Skeletal muscle tissue (tissue), 3 donors: ENCODE measurements at regions not wholly inside any gene's neighbourhood (a gene's known extent, or its start where the extent isn't known, plus 50 kb on each side); places are given as distances from the start of the nearest gene placed in this dataset.

Experiments
- H3K27ac ChIP-seq: one replicate; pipeline ENCODE4 v1.7.0; 2013; ENCODE audit warnings: mild to moderate bottlenecking, low read depth, low read length, inconsistent platforms
- H3K27me3 ChIP-seq, 3 donors: one replicate each; pipeline ENCODE4 v1.7.0; 2013; ENCODE audit warnings: low read length in 3 of 3; ENCODE audit not compliant: control insufficient read depth in 3 of 3, insufficient read depth in 3 of 3
- H3K36me3 ChIP-seq, 3 donors: one replicate each; pipeline ENCODE4 v1.7.0; 2013; ENCODE audit warnings: low read length in 3 of 3; ENCODE audit not compliant: control insufficient read depth in 3 of 3, insufficient read depth in 3 of 3
- H3K4me1 ChIP-seq, 3 donors: one replicate each; pipeline ENCODE4 v1.7.0; 2013; ENCODE audit warnings: low read length in 3 of 3, mild to moderate bottlenecking in 3 of 3; ENCODE audit not compliant: control insufficient read depth in 3 of 3, insufficient read depth in 3 of 3
- H3K4me3 ChIP-seq, 3 donors: one replicate each; pipeline ENCODE4 v1.7.0; 2013; ENCODE audit warnings: low read length in 3 of 3
- H3K9ac ChIP-seq, 3 donors: one replicate each; pipeline ENCODE4 v1.7.0; 2013; ENCODE audit warnings: low read length in 3 of 3, mild to moderate bottlenecking in 3 of 3, moderate library complexity in 2 of 3, low read depth in 1 of 3
- H3K9me3 ChIP-seq, 3 donors: one replicate each; pipeline ENCODE4 v1.7.0; 2013; ENCODE audit warnings: low read length in 3 of 3; ENCODE audit not compliant: control insufficient read depth in 3 of 3
- donor health status: Osteomylitis.

GRCh38 chr3:107441617-107442016 lies 64.4 kb downstream of the CCDC54 start:
- H3K9ac ChIP-seq = no peak overlapping the region
- no peak overlapping the region for H3K4me3 ChIP-seq
- H3K4me1 ChIP-seq = no peaks in the 10 kb centered on the region
- no peaks in the 10 kb centered on the region for H3K9me3 ChIP-seq
- H3K27ac ChIP-seq = no peak overlapping the region
- H3K36me3 ChIP-seq = no peaks in the 10 kb centered on the region
- no peaks in the 10 kb centered on the region for H3K27me3 ChIP-seq

- no peaks in the 10 kb centered on the region for H3K9me3 ChIP-seq
- H3K27me3 ChIP-seq = no peaks in the 10 kb centered on the region
- H3K4me1 ChIP-seq = no peaks in the 10 kb centered on the region
- H3K36me3 ChIP-seq = no peaks in the 10 kb centered on the region
- no peak overlapping the region for H3K9ac ChIP-seq
- no peak overlapping the region for H3K27ac ChIP-seq
- no peak overlapping the region for H3K4me3 ChIP-seq
Observed at GRCh38 chr3:107443461-107443860, 66.2 kb downstream of the CCDC54 start.

- no peaks in the 10 kb centered on the region for H3K27me3 ChIP-seq
- no peak overlapping the region for H3K4me3 ChIP-seq
- no peaks in the 10 kb centered on the region for H3K4me1 ChIP-seq
- no peaks in the 10 kb centered on the region for H3K36me3 ChIP-seq
- H3K9ac ChIP-seq = no peak overlapping the region
- no peak overlapping the region for H3K27ac ChIP-seq
- no peaks in the 10 kb centered on the region for H3K9me3 ChIP-seq
Observed at GRCh38 chr3:107446706-107447105, 69.5 kb downstream of the CCDC54 start.

GRCh38 chr3:107450254-107450893 lies 72.4 kb upstream of the BBX start:
- H3K9ac ChIP-seq = no peak overlapping the region
- H3K4me1 ChIP-seq = no peaks in the 10 kb centered on the region
- H3K4me3 ChIP-seq = no peak overlapping the region
- H3K27ac ChIP-seq = no peak overlapping the region
- no peaks in the 10 kb centered on the region for H3K36me3 ChIP-seq
- H3K9me3 ChIP-seq = no peaks in the 10 kb centered on the region
- H3K27me3 ChIP-seq = no peaks in the 10 kb centered on the region

GRCh38 chr3:107452436-107452835 lies 70.3 kb upstream of the BBX start:
- Histone ChIP-seq H3K9ac (no peak overlapping the region), H3K36me3 (no peaks in the 10 kb centered on the region), H3K27ac (no peak overlapping the region), H3K27me3 (no peaks in the 10 kb centered on the region), H3K4me1 (no peaks in the 10 kb centered on the region), H3K4me3 (no peak overlapping the region), H3K9me3 (no peaks in the 10 kb centered on the region)

- Histone ChIP-seq H3K36me3 (no peaks in the 10 kb centered on the region), H3K4me3 (no peak overlapping the region), H3K4me1 (no peaks in the 10 kb centered on the region), H3K9ac (no peak overlapping the region), H3K27ac (no peak overlapping the region), H3K9me3 (no peaks in the 10 kb centered on the region), H3K27me3 (no peaks in the 10 kb centered on the region)
Observed at GRCh38 chr3:107453504-107453903, 69.3 kb upstream of the BBX start.

GRCh38 chr3:107455621-107456020 lies 67.1 kb upstream of the BBX start:
- Histone ChIP-seq H3K27ac (no peak overlapping the region), H3K36me3 (no peaks in the 10 kb centered on the region), H3K27me3 (no peaks in the 10 kb centered on the region), H3K4me1 (no peaks in the 10 kb centered on the region), H3K9me3 (no peaks in the 10 kb centered on the region), H3K9ac (no peak overlapping the region), H3K4me3 (no peak overlapping the region)

GRCh38 chr3:107456501-107456900 lies 66.3 kb upstream of the BBX start:
- Histone ChIP-seq H3K4me3 (no peak overlapping the region), H3K9me3 (no peaks in the 10 kb centered on the region), H3K36me3 (no peaks in the 10 kb centered on the region), H3K27me3 (no peaks in the 10 kb centered on the region), H3K4me1 (no peaks in the 10 kb centered on the region), H3K27ac (no peak overlapping the region), H3K9ac (no peak overlapping the region)

- Histone ChIP-seq H3K9ac (no peak overlapping the region), H3K27me3 (no peaks in the 10 kb centered on the region), H3K36me3 (no peaks in the 10 kb centered on the region), H3K4me1 (no peaks in the 10 kb centered on the region), H3K9me3 (no peaks in the 10 kb centered on the region), H3K27ac (no peak overlapping the region), H3K4me3 (no peak overlapping the region)
Observed at GRCh38 chr3:107458871-107459270, 63.9 kb upstream of the BBX start.

GRCh38 chr3:107461721-107462120 lies 61.0 kb upstream of the BBX start:
- Histone ChIP-seq H3K27ac (no peak overlapping the region), H3K4me3 (no peak overlapping the region), H3K27me3 (no peaks in the 10 kb centered on the region), H3K9ac (no peak overlapping the region), H3K9me3 (no peaks in the 10 kb centered on the region), H3K4me1 (no peaks in the 10 kb centered on the region), H3K36me3 (no peaks in the 10 kb centered on the region)

GRCh38 chr3:107464037-107464436 lies 58.7 kb upstream of the BBX start:
- H3K4me1 ChIP-seq = no peaks in the 10 kb centered on the region
- no peaks in the 10 kb centered on the region for H3K9me3 ChIP-seq
- H3K9ac ChIP-seq = no peak overlapping the region
- H3K4me3 ChIP-seq = no peak overlapping the region
- H3K27me3 ChIP-seq = no peaks in the 10 kb centered on the region
- no peak overlapping the region for H3K27ac ChIP-seq
- H3K36me3 ChIP-seq = no peaks in the 10 kb centered on the region
